ENCODE measurements at regions not wholly inside any gene's neighbourhood (a gene's known extent, or its start where the extent isn't known, plus 50 kb on each side); places are given as distances from the start of the nearest gene placed in this dataset.

GRCh38 chr13:58767566-58767965 lies 1136.0 kb downstream of the PCDH17 start:
- no peak overlapping the region for H3K4me2 ChIP-seq (ENCODE audit: low read length)
- H3K9me3 ChIP-seq (ENCODE audit: control insufficient read depth, insufficient read depth, low read length): no peaks in the 10 kb centered on the region
- no peaks in the 10 kb centered on the region for H3K36me3 ChIP-seq (ENCODE audit: control insufficient read depth, low read length)
- no peak overlapping the region for H3K27ac ChIP-seq (ENCODE audit: low read depth, low read length)
- H3K4me3 ChIP-seq (ENCODE audit: low read length): no peak overlapping the region
- no peaks in the 10 kb centered on the region for H4K20me1 ChIP-seq (ENCODE audit: control insufficient read depth, insufficient read depth, low read depth, low read length)
- H3K79me2 ChIP-seq (ENCODE audit: control insufficient read depth, low read length): no peaks in the 10 kb centered on the region
- no peaks in the 10 kb centered on the region for H3K9me2 ChIP-seq (replicated peaks; ENCODE audit: control insufficient read depth, low read length)
- TF ChIP-seq EZH2phosphoT487 (IDR thresholded peaks at IDR 0.05; ENCODE audit: borderline replicate concordance, low read length) (no peak), CTCF (IDR thresholded peaks at IDR 0.05; ENCODE audit: low read depth, low read length, poor library complexity, severe bottlenecking) (no peak)
- H3F3A ChIP-seq (ENCODE audit: control insufficient read depth, insufficient read depth): no peaks in the 10 kb centered on the region
- no peaks in the 10 kb centered on the region for H3K4me1 ChIP-seq (ENCODE audit: control insufficient read depth, low read length)
- no peaks in the 10 kb centered on the region for H3K27me3 ChIP-seq (ENCODE audit: control insufficient read depth, low read length)

GRCh38 chr13:58773280-58773859 lies 1141.8 kb downstream of the PCDH17 start:
- H3K27me3 ChIP-seq (ENCODE audit: control insufficient read depth, low read length): no peaks in the 10 kb centered on the region
- no peaks in the 10 kb centered on the region for H3K79me2 ChIP-seq (ENCODE audit: control insufficient read depth, low read length)
- H3K9me3 ChIP-seq (ENCODE audit: control insufficient read depth, insufficient read depth, low read length): no peaks in the 10 kb centered on the region
- TF ChIP-seq CTCF (IDR thresholded peaks at IDR 0.05; ENCODE audit: low read depth, low read length, poor library complexity, severe bottlenecking): no peak
- no peak for TF ChIP-seq EZH2phosphoT487 (IDR thresholded peaks at IDR 0.05; ENCODE audit: borderline replicate concordance, low read length)
- no peak overlapping the region for H3K4me3 ChIP-seq (ENCODE audit: low read length)
- H3K9me2 ChIP-seq (replicated peaks; ENCODE audit: control insufficient read depth, low read length): no peaks in the 10 kb centered on the region
- H3K4me2 ChIP-seq (ENCODE audit: low read length): no peak overlapping the region
- no peaks in the 10 kb centered on the region for H3K4me1 ChIP-seq (ENCODE audit: control insufficient read depth, low read length)
- H3K27ac ChIP-seq (ENCODE audit: low read depth, low read length): no peak overlapping the region
- H3F3A ChIP-seq (ENCODE audit: control insufficient read depth, insufficient read depth): no peaks in the 10 kb centered on the region
- no peaks in the 10 kb centered on the region for H3K36me3 ChIP-seq (ENCODE audit: control insufficient read depth, low read length)
- H4K20me1 ChIP-seq (ENCODE audit: control insufficient read depth, insufficient read depth, low read depth, low read length): no peaks in the 10 kb centered on the region

- H3K27me3 ChIP-seq (ENCODE audit: control insufficient read depth, low read length): no peaks in the 10 kb centered on the region
- H3K27ac ChIP-seq (ENCODE audit: low read depth, low read length): no peak overlapping the region
- H3K9me2 ChIP-seq (replicated peaks; ENCODE audit: control insufficient read depth, low read length): no peaks in the 10 kb centered on the region
- no peaks in the 10 kb centered on the region for H3K79me2 ChIP-seq (ENCODE audit: control insufficient read depth, low read length)
- no peak for TF ChIP-seq EZH2phosphoT487 (IDR thresholded peaks at IDR 0.05; ENCODE audit: borderline replicate concordance, low read length)
- TF ChIP-seq CTCF (IDR thresholded peaks at IDR 0.05; ENCODE audit: low read depth, low read length, poor library complexity, severe bottlenecking): no peak
- H4K20me1 ChIP-seq (ENCODE audit: control insufficient read depth, insufficient read depth, low read depth, low read length): no peaks in the 10 kb centered on the region
- no peak overlapping the region for H3K4me2 ChIP-seq (ENCODE audit: low read length)
- H3K4me1 ChIP-seq (ENCODE audit: control insufficient read depth, low read length): no peaks in the 10 kb centered on the region
- no peaks in the 10 kb centered on the region for H3K36me3 ChIP-seq (ENCODE audit: control insufficient read depth, low read length)
- no peaks in the 10 kb centered on the region for H3F3A ChIP-seq (ENCODE audit: control insufficient read depth, insufficient read depth)
- H3K4me3 ChIP-seq (ENCODE audit: low read length): no peak overlapping the region
- no peaks in the 10 kb centered on the region for H3K9me3 ChIP-seq (ENCODE audit: control insufficient read depth, insufficient read depth, low read length)
Measured at GRCh38 chr13:58782736-58783135, 1151.2 kb downstream of the PCDH17 start.

Measured in DOHH2 (cell line).